ENCODE measurements at regions not wholly inside any gene's neighbourhood (a gene's known extent, or its start where the extent isn't known, plus 50 kb on each side); places are given as distances from the start of the nearest gene placed in this dataset.

DNA sequence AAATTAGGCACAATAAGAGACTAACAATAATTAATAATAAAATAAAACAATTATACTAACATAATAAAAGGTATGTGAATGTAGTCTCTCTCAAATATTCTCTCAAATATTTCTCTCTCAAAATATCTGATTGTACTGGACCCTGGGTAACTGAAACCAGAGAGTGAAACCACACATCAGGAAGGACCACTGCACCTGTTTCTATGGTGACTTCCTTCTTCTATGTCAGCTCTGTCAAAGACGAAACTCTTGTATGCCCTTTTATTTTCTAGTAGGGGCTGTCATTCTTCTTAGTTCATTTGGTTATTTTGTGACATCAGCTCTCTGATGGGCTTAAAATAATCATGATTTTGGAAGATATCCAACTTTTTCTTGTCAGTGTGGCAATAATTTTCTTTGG lies 428.0 kb upstream of the TPK1 start:
- no peak overlapping the region for H3K56ac ChIP-seq (replicated peaks; ENCODE audit: insufficient read length, low read depth, low read length)
- no peak overlapping the region for H3K18ac ChIP-seq (ENCODE audit: extremely low read depth, low read length)
- no peak overlapping the region for H2AFZ ChIP-seq (ENCODE audit: low read length)
- WGBS, 2 experiments (ENCODE audit: extremely low coverage in 1 of 2, insufficient coverage in 1 of 2, insufficient read length in 1 of 2, insufficient replicate concordance in 2 of 2, low coverage in 1 of 2, low lambda C conversion rate in 2 of 2, missing lambda C conversion rate in 1 of 2), result 58% methylated on average over 1 of the region's 1 CpG; no CpG with 5 or more reads in 1 of the 2 experiments
- no peak overlapping the region for H3K9ac ChIP-seq (replicated peaks in 1 of 4; ENCODE audit: extremely low read depth in 1 of 4, low read depth in 3 of 4, low read length in 3 of 4)
- no peak overlapping the region for H4K5ac ChIP-seq (ENCODE audit: insufficient read length, low read depth, low read length)
- H3K36me3 ChIP-seq (ENCODE audit: control insufficient read depth in 2 of 4, insufficient read depth in 4 of 4, low read length in 3 of 4), result no peaks in the 10 kb centered on the region
- peaks cover 0 to 1% (median 0%) of the 10 kb centered on the region in 4 experiments; a peak in 1 of 7 replicates for H3K27me3 ChIP-seq (replicated peaks in 1 of 4; ENCODE audit: control insufficient read depth in 3 of 4, extremely low read depth in 1 of 4, insufficient read depth in 3 of 4, low read length in 3 of 4)
- no peak overlapping the region for H3K4ac ChIP-seq (replicated peaks; ENCODE audit: insufficient read length, low read depth, low read length)
- no peak overlapping the region for H3K4me2 ChIP-seq (ENCODE audit: insufficient read depth in 1 of 2, low read depth in 2 of 2, low read length in 2 of 2)
- no peak for TF ChIP-seq GABPA (IDR thresholded peaks at IDR 0.05; ENCODE audit: borderline replicate concordance, insufficient read depth, low read length)
- no peak overlapping the region for H2BK15ac ChIP-seq (ENCODE audit: low read length)
- H3K4me1 ChIP-seq (replicated peaks in 1 of 4; ENCODE audit: control insufficient read depth in 3 of 4, insufficient read depth in 4 of 4, low read length in 3 of 4), result no peaks in the 10 kb centered on the region
- H3K4me3 ChIP-seq (ENCODE audit: extremely low read depth in 1 of 4, insufficient read depth in 2 of 4, low read depth in 3 of 4, low read length in 4 of 4), result no peak overlapping the region
- CTCF ChIA-PET (ENCODE audit: partially characterized antibody), result interaction anchor here (0.6 to 0.7 kb wide), 2 partner anchors 16 to 157 kb away, joined by 3 read pairs; no protein-coding TSS in a partner anchor
- H2BK12ac ChIP-seq (ENCODE audit: low read depth, low read length), result no peak overlapping the region
- DNase-seq (ENCODE audit: low read depth in 1 of 2, low spot score in 2 of 2) (no peak), FAIRE-seq (no peak)
- no peak overlapping the region for H4K8ac ChIP-seq (ENCODE audit: extremely low read depth, insufficient read depth, low read length)
- no peaks in the 10 kb centered on the region for H3K79me2 ChIP-seq (ENCODE audit: control insufficient read depth in 1 of 2, insufficient read depth in 2 of 2, low read length in 2 of 2)
- no peak overlapping the region for H2AK5ac ChIP-seq (ENCODE audit: low read depth, low read length)
- H3K23ac ChIP-seq (ENCODE audit: insufficient read length), result no peak overlapping the region
- H2BK5ac ChIP-seq (ENCODE audit: low read depth, low read length), result no peak overlapping the region
- peaks cover 0 to 5% of the 10 kb centered on the region in 2 experiments; a peak in 1 of 4 replicates for H3K9me3 ChIP-seq (ENCODE audit: insufficient read depth in 2 of 2, low read depth in 1 of 2, low read length in 1 of 2)
- H3K27ac ChIP-seq (ENCODE audit: low read depth, low read length), result no peak overlapping the region
- no peak overlapping the region for H2BK120ac ChIP-seq (replicated peaks; ENCODE audit: low read depth, low read length)
- H2BK20ac ChIP-seq (ENCODE audit: low read length), result no peak overlapping the region
- H4K20me1 ChIP-seq (replicated peaks in 1 of 2; ENCODE audit: control insufficient read depth in 1 of 2, insufficient read depth in 2 of 2, low read length in 2 of 2), result no peaks in the 10 kb centered on the region
- no peak overlapping the region for H3K14ac ChIP-seq (ENCODE audit: insufficient read length)
- no peaks in the 10 kb centered on the region for H3K23me2 ChIP-seq (ENCODE audit: low read depth, low read length)
- POLR2A ChIA-PET (ENCODE audit: partially characterized antibody), result no interaction called here
- no peaks in the 10 kb centered on the region for H3K79me1 ChIP-seq (ENCODE audit: low read depth, low read length)
- no peak overlapping the region for H4K91ac ChIP-seq (replicated peaks; ENCODE audit: insufficient read length, low read length)
